C4-2B (cell line): ENCODE measurements at regions not wholly inside any gene's neighbourhood (a gene's known extent, or its start where the extent isn't known, plus 50 kb on each side); places are given as distances from the start of the nearest gene placed in this dataset.

Experiments used
- ZFX ChIP-seq: fragments of 450-650 bp; IDR thresholded peaks from 2 replicates; pipeline ENCODE4 v1.6.1; 2017
- TF ChIP-seq, protein P1 (sequence below): fragments of 450-650 bp; conservative IDR thresholded peaks from 2 replicates; pipeline ENCODE4 v1.5.1; 2017; ENCODE audit warnings: mild to moderate bottlenecking

DNA sequence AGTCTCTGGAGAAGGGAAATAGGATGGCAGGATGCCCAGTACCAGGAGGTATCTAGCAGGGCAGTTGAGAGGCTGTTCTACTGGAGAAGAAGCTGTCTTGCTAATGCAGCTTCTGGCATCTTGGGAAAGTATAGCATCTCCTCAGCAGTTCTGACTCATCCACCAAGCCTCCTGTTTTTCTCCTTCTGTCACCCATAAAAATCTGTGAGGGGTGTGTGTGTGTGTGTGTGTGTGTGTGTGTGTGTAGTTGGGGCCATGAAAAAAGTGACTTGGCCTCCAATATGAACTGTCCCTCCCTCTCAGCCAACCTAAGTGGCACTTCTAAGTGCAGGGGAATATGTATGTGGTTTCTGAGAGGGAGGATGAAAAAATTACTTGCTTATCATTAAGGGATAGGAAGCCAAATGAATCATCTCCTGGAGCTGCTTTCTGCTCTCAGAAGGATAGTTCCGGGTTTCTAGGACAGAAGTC is 83.9 kb downstream of the CBLN2 start:
- TF ChIP-seq, protein P1, sequence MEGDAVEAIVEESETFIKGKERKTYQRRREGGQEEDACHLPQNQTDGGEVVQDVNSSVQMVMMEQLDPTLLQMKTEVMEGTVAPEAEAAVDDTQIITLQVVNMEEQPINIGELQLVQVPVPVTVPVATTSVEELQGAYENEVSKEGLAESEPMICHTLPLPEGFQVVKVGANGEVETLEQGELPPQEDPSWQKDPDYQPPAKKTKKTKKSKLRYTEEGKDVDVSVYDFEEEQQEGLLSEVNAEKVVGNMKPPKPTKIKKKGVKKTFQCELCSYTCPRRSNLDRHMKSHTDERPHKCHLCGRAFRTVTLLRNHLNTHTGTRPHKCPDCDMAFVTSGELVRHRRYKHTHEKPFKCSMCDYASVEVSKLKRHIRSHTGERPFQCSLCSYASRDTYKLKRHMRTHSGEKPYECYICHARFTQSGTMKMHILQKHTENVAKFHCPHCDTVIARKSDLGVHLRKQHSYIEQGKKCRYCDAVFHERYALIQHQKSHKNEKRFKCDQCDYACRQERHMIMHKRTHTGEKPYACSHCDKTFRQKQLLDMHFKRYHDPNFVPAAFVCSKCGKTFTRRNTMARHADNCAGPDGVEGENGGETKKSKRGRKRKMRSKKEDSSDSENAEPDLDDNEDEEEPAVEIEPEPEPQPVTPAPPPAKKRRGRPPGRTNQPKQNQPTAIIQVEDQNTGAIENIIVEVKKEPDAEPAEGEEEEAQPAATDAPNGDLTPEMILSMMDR = no peak
- TF ChIP-seq ZFX = no peak
